ENCODE measurements at regions not wholly inside any gene's neighbourhood (a gene's known extent, or its start where the extent isn't known, plus 50 kb on each side); places are given as distances from the start of the nearest gene placed in this dataset.

- TF ChIP-seq ARNT (IDR thresholded peaks at IDR 0.05), result no peak
- TF ChIP-seq RAD21 (CRISPR knock-in tag; IDR thresholded peaks at IDR 0.05), result no peak
- no peak for TF ChIP-seq CTCF (CRISPR knock-in tag; IDR thresholded peaks at IDR 0.05)
- TF ChIP-seq ADNP (CRISPR knock-in tag; IDR thresholded peaks at IDR 0.05), result no peak
- TF ChIP-seq ZNF597 (CRISPR knock-in tag; IDR thresholded peaks at IDR 0.05), result no peak
Observed at GRCh38 chr17:53127331-53127730, 695.4 kb upstream of the KIF2B start.

All from HepG2 (cell line).